HFFc6 (cell line): ENCODE measurements at regions not wholly inside any gene's neighbourhood (a gene's known extent, or its start where the extent isn't known, plus 50 kb on each side); places are given as distances from the start of the nearest gene placed in this dataset.
"Not testable (repeated sequence)": the region's sequence is repeated elsewhere in the genome, so short reads cannot be mapped to it uniquely, and the experiment has no call there.

Source experiments
- DNase-seq: peaks from one replicate; pipeline ENCODE4 v3.0.0-alpha.2; 2018
- H3K27ac Mint-ChIP-seq: 2 replicates; pipeline ENCODE4 v1.8.0; 2020; ENCODE audit warnings: mild to moderate bottlenecking, mixed read lengths
- H3K27me3 Mint-ChIP-seq: 2 replicates; pipeline ENCODE4 v1.8.0; 2021; ENCODE audit warnings: mild to moderate bottlenecking, moderate library complexity, mixed read lengths; ENCODE audit not compliant: insufficient read depth
- H3K36me3 Mint-ChIP-seq: 2 replicates; pipeline ENCODE4 v1.8.0; 2021; ENCODE audit warnings: low read depth, mixed read lengths
- H3K4me1 Mint-ChIP-seq: 2 replicates; pipeline ENCODE4 v1.8.0; 2020; ENCODE audit warnings: low read depth, mixed read lengths
- H3K4me3 Mint-ChIP-seq: 2 replicates; pipeline ENCODE4 v1.8.0; 2020; ENCODE audit warnings: mild to moderate bottlenecking, moderate library complexity, mixed read lengths
- H3K9me3 Mint-ChIP-seq: 2 replicates; pipeline ENCODE4 v1.8.0; 2020; ENCODE audit warnings: mild to moderate bottlenecking, mixed read lengths
- CTCF ChIP-seq: fragments of 200-600 bp; sonication (generic); IDR thresholded peaks from 2 replicates; pipeline ENCODE4 v1.5.0; 2021; ENCODE audit warnings: antibody characterized with exemption, mild to moderate bottlenecking

GRCh38 chr5:107736638-107737037 is 65.9 kb upstream of the EFNA5 start:
- H3K4me3 Mint-ChIP-seq: no peak overlapping the region
- DNase-seq: no peak
- TF ChIP-seq CTCF: no peak
- no peak overlapping the region for H3K27ac Mint-ChIP-seq
- H3K9me3 Mint-ChIP-seq: peaks cover 10% of the 10 kb centered on the region
- H3K36me3 Mint-ChIP-seq: no peaks in the 10 kb centered on the region
- H3K27me3 Mint-ChIP-seq: no peaks in the 10 kb centered on the region
- no peaks in the 10 kb centered on the region for H3K4me1 Mint-ChIP-seq

GRCh38 chr5:107736089-107736488 is 65.4 kb upstream of the EFNA5 start:
- not testable (repeated sequence) for H3K36me3 Mint-ChIP-seq, H3K27me3 Mint-ChIP-seq, H3K4me3 Mint-ChIP-seq, H3K4me1 Mint-ChIP-seq, DNase-seq, H3K27ac Mint-ChIP-seq
- H3K9me3 Mint-ChIP-seq: peaks cover 12% of the 10 kb centered on the region

- no peak overlapping the region for H3K27ac Mint-ChIP-seq
- H3K36me3 Mint-ChIP-seq: no peaks in the 10 kb centered on the region
- no peak for TF ChIP-seq CTCF
- H3K4me3 Mint-ChIP-seq: no peak overlapping the region
- DNase-seq: no peak
- peaks cover 12% of the 10 kb centered on the region for H3K9me3 Mint-ChIP-seq
- no peaks in the 10 kb centered on the region for H3K27me3 Mint-ChIP-seq
- H3K4me1 Mint-ChIP-seq: no peaks in the 10 kb centered on the region
Measured at GRCh38 chr5:107735558-107735957, 64.8 kb upstream of the EFNA5 start.

- no peak for TF ChIP-seq CTCF
- no peak for DNase-seq
Measured at GRCh38 chr5:107726896-107727295, 56.2 kb upstream of the EFNA5 start.

GRCh38 chr5:107724642-107725041 is 53.9 kb upstream of the EFNA5 start:
- no peak for DNase-seq
- TF ChIP-seq CTCF: no peak
- Mint-ChIP-seq H3K36me3 (no peaks in the 10 kb centered on the region), H3K4me3 (no peak overlapping the region), H3K4me1 (no peaks in the 10 kb centered on the region), H3K27ac (no peak overlapping the region), H3K27me3 (no peaks in the 10 kb centered on the region), H3K9me3 (peaks cover 59% of the 10 kb centered on the region)

More at GRCh38 chr5:107726896-107727295, 56.2 kb upstream of the EFNA5 start:
- no peaks in the 10 kb centered on the region for H3K27me3 Mint-ChIP-seq
- H3K9me3 Mint-ChIP-seq: peaks cover 43% of the 10 kb centered on the region
- H3K4me3 Mint-ChIP-seq: no peak overlapping the region
- H3K27ac Mint-ChIP-seq: no peak overlapping the region
- no peaks in the 10 kb centered on the region for H3K36me3 Mint-ChIP-seq
- no peaks in the 10 kb centered on the region for H3K4me1 Mint-ChIP-seq

- H3K9me3 Mint-ChIP-seq: peaks cover 71% of the 10 kb centered on the region
- not testable (repeated sequence) for DNase-seq, H3K4me3 Mint-ChIP-seq, H3K27me3 Mint-ChIP-seq, H3K4me1 Mint-ChIP-seq, H3K36me3 Mint-ChIP-seq, H3K27ac Mint-ChIP-seq
Measured at GRCh38 chr5:107721241-107721640, 50.5 kb upstream of the EFNA5 start.
